ENCODE measurements at regions not wholly inside any gene's neighbourhood (a gene's known extent, or its start where the extent isn't known, plus 50 kb on each side); places are given as distances from the start of the nearest gene placed in this dataset.

DNA sequence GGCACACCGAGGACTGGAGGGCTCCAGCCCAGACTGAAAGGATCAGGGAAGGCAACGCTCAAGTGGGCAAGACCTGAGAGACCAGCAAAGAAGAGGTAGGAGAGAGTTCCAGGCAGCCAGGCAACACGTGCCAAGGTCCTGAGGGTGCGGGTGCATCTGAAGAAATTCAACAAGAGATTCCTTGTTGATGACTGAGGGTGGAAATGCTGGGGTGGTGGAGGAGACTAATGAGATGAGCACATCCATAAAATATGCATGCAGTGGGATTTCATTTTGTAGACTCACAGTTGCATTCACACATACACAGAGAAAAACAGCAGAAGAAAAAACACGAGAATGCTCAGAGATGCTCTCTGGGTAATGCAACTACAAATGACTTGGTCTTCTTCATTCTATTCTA, 154.8 kb upstream of the FOXF1 start:
- H3K4me3 ChIP-seq (ENCODE audit: low read length): no peak overlapping the region
- H3K9ac ChIP-seq (ENCODE audit: low read length): no peak overlapping the region

DNA sequence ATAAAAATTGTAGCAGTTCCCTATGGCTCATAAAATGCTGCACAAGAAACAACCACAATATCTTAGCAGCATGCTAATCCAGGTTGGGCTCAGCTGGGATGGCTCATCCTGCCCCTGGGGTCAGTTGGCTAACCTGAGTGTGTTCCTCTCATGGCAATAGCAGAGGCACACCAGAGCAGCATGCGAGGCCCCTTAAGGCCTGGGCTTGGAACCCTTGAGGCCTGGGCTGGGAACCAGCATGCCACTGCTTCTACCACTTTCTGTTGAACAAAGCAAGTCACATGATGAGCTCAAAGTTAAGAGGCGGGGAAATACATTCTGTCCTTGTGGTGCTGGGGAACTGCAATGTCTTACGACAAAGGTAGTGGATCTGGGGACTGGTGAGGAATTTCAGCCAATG, 154.4 kb upstream of the FOXF1 start:
- BruUV-seq (replicated peaks): no TSS peak
- CTCF ChIA-PET: no interaction called here
- Histone ChIP-seq H3K4me3 (ENCODE audit: low read length) (no peak overlapping the region), H3K36me3 (ENCODE audit: low read depth, low read length) (no peaks in the 10 kb centered on the region), H4K20me1 (ENCODE audit: low read length) (no peaks in the 10 kb centered on the region), H3K9me3 (ENCODE audit: low read length) (no peaks in the 10 kb centered on the region), H3K4me2 (ENCODE audit: low read length) (no peak overlapping the region), H3K9me2 (replicated peaks; ENCODE audit: low read length) (no peaks in the 10 kb centered on the region), H3F3A (ENCODE audit: low read length, unreplicated experiment) (no peaks in the 10 kb centered on the region), H3K27ac (ENCODE audit: low read length) (no peak overlapping the region), H3K79me2 (ENCODE audit: low read length) (no peaks in the 10 kb centered on the region), H3K27me3 (ENCODE audit: low read length) (peaks cover 90% of the 10 kb centered on the region), H2AFZ (ENCODE audit: low read length) (no peak overlapping the region), H3K4me1 (ENCODE audit: insufficient read depth, low read length) (no peaks in the 10 kb centered on the region), H3K9ac (ENCODE audit: low read length) (no peak overlapping the region)
- intact Hi-C loops (cut with micrococcal nuclease): no loop called here
- POLR2A ChIA-PET (ENCODE audit: unreplicated experiment): no interaction called here
- no peak for TF ChIP-seq EZH2 (IDR thresholded peaks at IDR 0.05; ENCODE audit: low read length, unreplicated experiment)
- TF ChIP-seq, protein P1, sequence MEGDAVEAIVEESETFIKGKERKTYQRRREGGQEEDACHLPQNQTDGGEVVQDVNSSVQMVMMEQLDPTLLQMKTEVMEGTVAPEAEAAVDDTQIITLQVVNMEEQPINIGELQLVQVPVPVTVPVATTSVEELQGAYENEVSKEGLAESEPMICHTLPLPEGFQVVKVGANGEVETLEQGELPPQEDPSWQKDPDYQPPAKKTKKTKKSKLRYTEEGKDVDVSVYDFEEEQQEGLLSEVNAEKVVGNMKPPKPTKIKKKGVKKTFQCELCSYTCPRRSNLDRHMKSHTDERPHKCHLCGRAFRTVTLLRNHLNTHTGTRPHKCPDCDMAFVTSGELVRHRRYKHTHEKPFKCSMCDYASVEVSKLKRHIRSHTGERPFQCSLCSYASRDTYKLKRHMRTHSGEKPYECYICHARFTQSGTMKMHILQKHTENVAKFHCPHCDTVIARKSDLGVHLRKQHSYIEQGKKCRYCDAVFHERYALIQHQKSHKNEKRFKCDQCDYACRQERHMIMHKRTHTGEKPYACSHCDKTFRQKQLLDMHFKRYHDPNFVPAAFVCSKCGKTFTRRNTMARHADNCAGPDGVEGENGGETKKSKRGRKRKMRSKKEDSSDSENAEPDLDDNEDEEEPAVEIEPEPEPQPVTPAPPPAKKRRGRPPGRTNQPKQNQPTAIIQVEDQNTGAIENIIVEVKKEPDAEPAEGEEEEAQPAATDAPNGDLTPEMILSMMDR (conservative IDR thresholded peaks at IDR 0.05; ENCODE audit: low read depth, low read length): no peak
- ATAC-seq: no peak
- no peak for DNase-seq

More for the DNA sequence above, 154.8 kb upstream of the FOXF1 start:
- no TSS peak for BruUV-seq (replicated peaks)
- no peaks in the 10 kb centered on the region for H3F3A ChIP-seq (ENCODE audit: low read length, unreplicated experiment)
- H3K27me3 ChIP-seq (ENCODE audit: low read length): peaks cover 90% of the 10 kb centered on the region
- H3K36me3 ChIP-seq (ENCODE audit: low read depth, low read length): no peaks in the 10 kb centered on the region
- intact Hi-C loops (cut with micrococcal nuclease): no loop called here
- DNase-seq: no peak
- CTCF ChIA-PET: no interaction called here
- no peaks in the 10 kb centered on the region for H4K20me1 ChIP-seq (ENCODE audit: low read length)
- TF ChIP-seq, protein P1 (conservative IDR thresholded peaks at IDR 0.05; ENCODE audit: low read depth, low read length): no peak
- TF ChIP-seq EZH2phosphoT487 (IDR thresholded peaks at IDR 0.05; ENCODE audit: borderline replicate concordance, low read length) (no peak), EZH2 (IDR thresholded peaks at IDR 0.05; ENCODE audit: low read length, unreplicated experiment) (no peak)
- no peaks in the 10 kb centered on the region for H3K4me1 ChIP-seq (ENCODE audit: insufficient read depth, low read length)
- H3K9me2 ChIP-seq (replicated peaks; ENCODE audit: low read length): no peaks in the 10 kb centered on the region
- H2AFZ ChIP-seq (ENCODE audit: low read length): no peak overlapping the region
- POLR2A ChIA-PET (ENCODE audit: unreplicated experiment): no interaction called here
- ATAC-seq: no peak
- H3K79me2 ChIP-seq (ENCODE audit: low read length): no peaks in the 10 kb centered on the region
- H3K4me2 ChIP-seq (ENCODE audit: low read length): no peak overlapping the region
- H3K9me3 ChIP-seq (ENCODE audit: low read length): no peaks in the 10 kb centered on the region
- H3K27ac ChIP-seq (ENCODE audit: low read length): no peak overlapping the region

DNA sequence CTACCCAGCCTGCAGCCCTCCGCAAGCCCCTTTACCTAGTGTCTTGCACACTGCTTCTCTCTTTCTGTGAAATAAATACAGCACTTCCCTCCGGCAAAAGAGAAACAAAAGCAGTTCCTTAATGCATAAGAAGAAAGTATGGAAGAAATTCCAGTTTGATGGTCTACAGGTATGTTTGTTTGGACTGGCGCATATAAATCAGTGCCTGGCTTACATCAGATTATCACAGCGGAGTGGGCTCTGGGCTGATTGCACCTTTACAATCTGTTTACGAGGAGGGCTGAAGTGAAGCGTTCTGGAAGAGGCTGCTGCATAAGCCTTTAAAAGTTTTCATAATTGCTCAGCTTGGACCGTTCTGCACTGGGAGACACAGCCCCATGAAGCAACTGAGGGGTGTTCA, 153.5 kb upstream of the FOXF1 start:
- POLR2A ChIA-PET (ENCODE audit: unreplicated experiment): no interaction called here
- intact Hi-C loops (cut with micrococcal nuclease): no loop called here

More for the DNA sequence above, 153.5 kb upstream of the FOXF1 start:
- Histone ChIP-seq H3K4me2 (ENCODE audit: low read length) (no peak overlapping the region), H4K20me1 (ENCODE audit: low read length) (no peaks in the 10 kb centered on the region), H2AFZ (ENCODE audit: low read length) (no peak overlapping the region), H3K9me2 (replicated peaks; ENCODE audit: low read length) (no peaks in the 10 kb centered on the region), H3K36me3 (ENCODE audit: low read depth, low read length) (no peaks in the 10 kb centered on the region), H3K9ac (ENCODE audit: low read length) (no peak overlapping the region), H3K9me3 (ENCODE audit: low read length) (no peaks in the 10 kb centered on the region), H3K4me3 (ENCODE audit: low read length) (no peak overlapping the region), H3K27ac (ENCODE audit: low read length) (no peak overlapping the region), H3K79me2 (ENCODE audit: low read length) (no peaks in the 10 kb centered on the region), H3K27me3 (ENCODE audit: low read length) (peaks cover 91% of the 10 kb centered on the region), H3K4me1 (ENCODE audit: insufficient read depth, low read length) (no peaks in the 10 kb centered on the region), H3F3A (ENCODE audit: low read length, unreplicated experiment) (no peaks in the 10 kb centered on the region)
- CTCF ChIA-PET: no interaction called here
- TF ChIP-seq EZH2phosphoT487 (IDR thresholded peaks at IDR 0.05; ENCODE audit: borderline replicate concordance, low read length) (no peak), EZH2 (IDR thresholded peaks at IDR 0.05; ENCODE audit: low read length, unreplicated experiment) (no peak)
- TF ChIP-seq, protein P1 (conservative IDR thresholded peaks at IDR 0.05; ENCODE audit: low read depth, low read length): no peak
- ATAC-seq (no peak), DNase-seq (no peak)
- BruUV-seq (replicated peaks): no TSS peak

Measured in PC-3 (cell line).